Esophagus muscularis mucosa (tissue), 4 donors: ENCODE measurements at regions not wholly inside any gene's neighbourhood (a gene's known extent, or its start where the extent isn't known, plus 50 kb on each side); places are given as distances from the start of the nearest gene placed in this dataset.
"Not testable (repeated sequence)": the region's sequence is repeated elsewhere in the genome, so short reads cannot be mapped to it uniquely, and the experiment has no call there.

Experiments used
- CTCF ChIP-seq, 3 experiments: fragments of 200-600 bp in 2 of 3; fragments of 450-650 bp in 1 of 3; sonication (generic) in 2 of 3; IDR thresholded peaks; one replicate each; pipeline ENCODE4 v1.5.1; 2017 to 2019; ENCODE audit warnings: antibody characterized with exemption in 3 of 3, mild to moderate bottlenecking in 2 of 3, moderate library complexity in 1 of 3
- EP300 ChIP-seq: sonication (generic); formaldehyde crosslinking; IDR thresholded peaks from one replicate; pipeline ENCODE4 v1.6.1; 2017; ENCODE audit warnings: antibody characterized with exemption
- POLR2A ChIP-seq: fragments of 450-650 bp; IDR thresholded peaks from one replicate; pipeline ENCODE4 v1.6.1; 2017; ENCODE audit warnings: antibody characterized with exemption, moderate library complexity, mild to moderate bottlenecking, low read depth
- POLR2AphosphoS5 ChIP-seq, 2 donors: sonication (generic); formaldehyde crosslinking; IDR thresholded peaks; one replicate each; pipeline ENCODE4 v1.6.1; 2017; ENCODE audit warnings: antibody characterized with exemption in 2 of 2

DNA sequence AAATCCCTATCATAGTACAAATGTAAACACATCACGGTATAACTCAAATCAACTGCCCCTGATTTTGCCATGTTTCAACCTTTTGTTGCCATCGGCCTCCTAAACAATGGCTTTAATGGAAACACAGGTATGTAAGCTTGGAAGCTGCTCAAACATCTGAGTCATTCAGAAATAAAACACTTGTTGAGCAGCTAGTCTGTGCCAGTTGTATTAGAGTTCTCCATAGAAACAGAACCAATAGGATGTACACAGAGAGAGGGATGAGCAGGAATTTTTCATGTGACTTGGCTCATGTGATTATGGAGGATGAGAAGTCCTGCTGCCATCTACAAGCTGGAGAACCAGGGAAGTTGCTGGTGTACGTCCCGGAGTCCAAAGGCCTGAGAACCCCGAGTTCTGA is 186.1 kb downstream of the LMLN start:
- not testable (repeated sequence) for TF ChIP-seq CTCF (IDR thresholded peaks at IDR 0.05); POLR2AphosphoS5 (IDR thresholded peaks at IDR 0.05); POLR2A; EP300
